Endodermal cell (in vitro differentiated cells): ENCODE measurements at regions not wholly inside any gene's neighbourhood (a gene's known extent, or its start where the extent isn't known, plus 50 kb on each side); places are given as distances from the start of the nearest gene placed in this dataset.
"Not testable (repeated sequence)": the region's sequence is repeated elsewhere in the genome, so short reads cannot be mapped to it uniquely, and the experiment has no call there.

Experiments used
- DNase-seq: peaks from one replicate; pipeline ENCODE4 v3.0.0-alpha.2; 2017
- H3K27ac ChIP-seq: 2 replicates; pipeline ENCODE4 v1.5.1; 2013; ENCODE audit warnings: mild to moderate bottlenecking, low read depth, low read length, moderate library complexity
- H3K27me3 ChIP-seq: 2 replicates; pipeline ENCODE4 v1.6.1; 2013; ENCODE audit warnings: mild to moderate bottlenecking, low read length, moderate library complexity; ENCODE audit not compliant: insufficient read depth, control insufficient read depth, poor library complexity, severe bottlenecking
- H3K36me3 ChIP-seq: 2 replicates; pipeline ENCODE4 v1.7.0; 2013; ENCODE audit warnings: mild to moderate bottlenecking, low read length, moderate library complexity; ENCODE audit not compliant: control insufficient read depth, insufficient read depth
- H3K4me1 ChIP-seq: one replicate; pipeline ENCODE4 v1.7.0; 2013; ENCODE audit warnings: low read length; ENCODE audit not compliant: control insufficient read depth, insufficient read depth
- H3K4me3 ChIP-seq: 2 replicates; pipeline ENCODE4 v1.5.1; 2013; ENCODE audit warnings: mild to moderate bottlenecking, low read length, moderate library complexity
- H3K9ac ChIP-seq: 2 replicates; pipeline ENCODE4 v1.6.1; 2013; ENCODE audit warnings: mild to moderate bottlenecking, low read length, moderate library complexity; ENCODE audit not compliant: poor library complexity, severe bottlenecking; ENCODE audit errors: extremely low read depth
- H3K9me3 ChIP-seq: 2 replicates; pipeline ENCODE4 v1.6.1; 2013; ENCODE audit warnings: mild to moderate bottlenecking, low read length, moderate library complexity; ENCODE audit not compliant: control insufficient read depth
- H3K27ac Mint-ChIP-seq: 2 replicates; pipeline ENCODE4 v1.8.0; 2020; ENCODE audit warnings: mixed read lengths
- H3K27me3 Mint-ChIP-seq: 2 replicates; pipeline ENCODE4 v1.8.0; 2021; ENCODE audit warnings: mild to moderate bottlenecking, mixed read lengths; ENCODE audit not compliant: insufficient read depth
- H3K36me3 Mint-ChIP-seq: 2 replicates; pipeline ENCODE4 v1.8.0; 2020; ENCODE audit warnings: low read depth, mixed read lengths
- H3K4me1 Mint-ChIP-seq: 2 replicates; pipeline ENCODE4 v1.8.0; 2020; ENCODE audit warnings: mixed read lengths
- H3K4me3 Mint-ChIP-seq: 2 replicates; pipeline ENCODE4 v1.8.0; 2020; ENCODE audit warnings: mild to moderate bottlenecking, moderate library complexity, mixed read lengths
- H3K9me3 Mint-ChIP-seq: 2 replicates; pipeline ENCODE4 v1.8.0; 2020; ENCODE audit warnings: mild to moderate bottlenecking, mixed read lengths
- WGBS, 2 experiments: methylation state at CpG; one replicate each; pipeline versions ENCODE4 v1.1.5 to v1.1.7; 2013; ENCODE audit warnings: missing lambda C conversion rate in 2 of 2, mixed read lengths in 1 of 2; ENCODE audit not compliant: insufficient coverage in 1 of 2, insufficient read length in 1 of 2; 5-methylcytosine and 5-hydroxymethylcytosine counted together

- DNase-seq, H3K27ac Mint-ChIP-seq, H3K27me3 Mint-ChIP-seq, H3K9me3 Mint-ChIP-seq, H3K4me1 ChIP-seq, H3K36me3 Mint-ChIP-seq, H3K4me1 Mint-ChIP-seq, H3K27me3 ChIP-seq, H3K4me3 Mint-ChIP-seq, H3K9ac ChIP-seq, H3K4me3 ChIP-seq, H3K27ac ChIP-seq, H3K9me3 ChIP-seq, H3K36me3 ChIP-seq: not testable (repeated sequence)
- no CpG with 5 or more reads among the region's 55 CpGs for WGBS, 2 experiments
Measured at GRCh38 chr15:84421513-84422181, 179.2 kb upstream of the ZSCAN2 start.

DNA sequence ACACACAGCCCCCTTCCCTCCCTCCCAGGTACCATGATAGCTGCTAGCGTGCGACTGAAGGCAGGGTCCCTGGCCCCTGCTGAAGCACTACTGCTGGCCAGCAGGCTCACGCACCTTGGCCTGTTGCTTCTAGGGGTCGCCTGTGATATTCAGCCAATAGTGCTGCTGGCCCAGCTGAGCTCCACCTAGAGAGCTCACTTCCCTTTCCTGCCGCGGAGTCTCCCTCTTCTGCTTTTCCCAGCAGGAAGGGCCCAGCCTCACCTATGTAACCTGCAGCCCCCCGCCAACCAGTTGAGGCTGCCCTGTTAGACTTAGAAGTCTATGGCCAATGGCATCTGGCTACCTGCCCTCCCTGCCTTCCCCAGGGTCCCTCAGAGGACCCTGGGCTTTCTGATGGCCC is 175.5 kb upstream of the ZSCAN2 start:
- not testable (repeated sequence) for H3K36me3 ChIP-seq, H3K9me3 ChIP-seq, H3K4me1 Mint-ChIP-seq, H3K4me3 ChIP-seq, H3K9me3 Mint-ChIP-seq, H3K36me3 Mint-ChIP-seq, H3K27me3 ChIP-seq, H3K4me3 Mint-ChIP-seq, H3K27me3 Mint-ChIP-seq, H3K9ac ChIP-seq, H3K27ac ChIP-seq, H3K27ac Mint-ChIP-seq, H3K4me1 ChIP-seq
- WGBS, 2 experiments = 83% methylated on average over 2 of the region's 7 CpGs; no CpG with 5 or more reads in 1 of the 2 experiments
- DNase-seq = peak; percentile 30

GRCh38 chr15:84473305-84473877 is 127.4 kb upstream of the ZSCAN2 start:
- not testable (repeated sequence) for H3K9me3 Mint-ChIP-seq, DNase-seq, H3K9ac ChIP-seq, H3K4me1 ChIP-seq, H3K9me3 ChIP-seq, H3K27ac ChIP-seq, H3K36me3 Mint-ChIP-seq, H3K27me3 Mint-ChIP-seq, H3K27ac Mint-ChIP-seq, H3K4me3 Mint-ChIP-seq, H3K36me3 ChIP-seq, H3K4me3 ChIP-seq, H3K27me3 ChIP-seq, H3K4me1 Mint-ChIP-seq
- no CpG with 5 or more reads among the region's 26 CpGs for WGBS, 2 experiments

DNA sequence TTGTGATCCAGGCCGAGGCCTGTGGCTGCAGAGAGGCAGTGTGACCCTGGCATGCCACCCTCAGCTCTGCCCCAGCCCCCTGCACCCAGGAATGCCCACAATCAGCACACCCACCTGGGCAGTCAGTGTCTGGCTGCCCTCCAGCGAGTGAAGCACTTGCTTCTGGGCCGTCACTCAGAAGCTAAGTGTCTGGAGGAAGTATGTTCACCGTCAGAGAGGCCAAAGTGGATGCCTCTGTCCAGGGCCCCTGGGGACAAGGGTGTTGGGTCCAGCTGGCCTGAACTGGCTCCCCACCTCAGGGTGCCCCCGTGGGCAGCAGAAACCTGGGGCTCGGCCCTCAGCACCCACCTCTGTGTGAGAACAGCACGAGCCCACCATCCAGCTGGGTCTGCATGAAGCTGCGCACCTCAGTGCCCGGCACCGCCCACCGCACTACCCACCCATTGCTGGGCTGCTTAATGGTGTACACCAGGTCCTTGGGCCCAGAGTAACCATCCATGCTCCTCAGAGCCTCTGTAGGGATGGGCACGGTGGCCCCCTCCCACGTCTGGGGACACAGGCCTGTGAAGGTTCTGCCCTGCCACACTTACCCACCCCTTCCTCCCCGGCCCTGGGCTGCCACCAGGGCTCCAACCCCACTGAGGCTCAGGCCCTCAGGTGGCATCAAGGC is 124.3 kb upstream of the ZSCAN2 start:
- not testable (repeated sequence) for H3K36me3 ChIP-seq, DNase-seq, H3K27me3 ChIP-seq, H3K4me1 ChIP-seq, H3K4me3 Mint-ChIP-seq, H3K27me3 Mint-ChIP-seq, H3K36me3 Mint-ChIP-seq, H3K4me3 ChIP-seq, H3K4me1 Mint-ChIP-seq, H3K9me3 ChIP-seq, H3K9ac ChIP-seq, H3K9me3 Mint-ChIP-seq, H3K27ac ChIP-seq, H3K27ac Mint-ChIP-seq
- no CpG with 5 or more reads among the region's 14 CpGs for WGBS, 2 experiments

DNA sequence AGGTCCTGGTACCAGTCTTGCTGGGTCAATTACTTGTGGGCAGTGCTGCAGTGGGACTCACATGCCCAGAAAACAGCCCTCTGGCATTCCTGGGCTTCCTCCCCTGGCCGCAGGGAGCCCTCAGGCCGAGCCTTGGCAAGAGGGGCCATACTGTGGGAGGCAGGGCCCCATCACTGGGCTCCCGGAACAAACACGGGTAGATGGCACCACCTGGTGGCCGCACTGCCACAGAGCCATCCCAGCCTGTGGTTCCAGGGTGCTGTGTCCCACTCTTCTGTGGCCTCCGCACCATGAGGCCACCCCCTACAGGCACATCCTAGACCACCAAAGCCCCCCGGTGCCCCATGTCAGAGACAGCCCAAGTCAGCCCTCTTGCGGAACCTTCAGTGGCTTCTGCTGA is 123.3 kb upstream of the ZSCAN2 start:
- not testable (repeated sequence) for H3K4me1 ChIP-seq, H3K9me3 ChIP-seq, H3K9ac ChIP-seq, H3K27ac ChIP-seq, H3K36me3 ChIP-seq, H3K4me1 Mint-ChIP-seq, H3K27me3 ChIP-seq, H3K27me3 Mint-ChIP-seq, H3K36me3 Mint-ChIP-seq, DNase-seq, H3K4me3 Mint-ChIP-seq, H3K4me3 ChIP-seq, H3K9me3 Mint-ChIP-seq, H3K27ac Mint-ChIP-seq
- whole genome bisulfite sequencing, 2 experiments = no CpG with 5 or more reads among the region's 8 CpGs

- H3K27ac ChIP-seq, H3K27ac Mint-ChIP-seq, H3K4me1 Mint-ChIP-seq, H3K4me3 ChIP-seq, DNase-seq, H3K9me3 Mint-ChIP-seq, H3K36me3 Mint-ChIP-seq, H3K36me3 ChIP-seq, H3K4me3 Mint-ChIP-seq, H3K9me3 ChIP-seq, H3K27me3 ChIP-seq, H3K4me1 ChIP-seq, H3K27me3 Mint-ChIP-seq, H3K9ac ChIP-seq: not testable (repeated sequence)
- no CpG with 5 or more reads among the region's 7 CpGs for WGBS, 2 experiments
Measured at GRCh38 chr15:84480174-84480681, 120.6 kb upstream of the ZSCAN2 start.

DNA sequence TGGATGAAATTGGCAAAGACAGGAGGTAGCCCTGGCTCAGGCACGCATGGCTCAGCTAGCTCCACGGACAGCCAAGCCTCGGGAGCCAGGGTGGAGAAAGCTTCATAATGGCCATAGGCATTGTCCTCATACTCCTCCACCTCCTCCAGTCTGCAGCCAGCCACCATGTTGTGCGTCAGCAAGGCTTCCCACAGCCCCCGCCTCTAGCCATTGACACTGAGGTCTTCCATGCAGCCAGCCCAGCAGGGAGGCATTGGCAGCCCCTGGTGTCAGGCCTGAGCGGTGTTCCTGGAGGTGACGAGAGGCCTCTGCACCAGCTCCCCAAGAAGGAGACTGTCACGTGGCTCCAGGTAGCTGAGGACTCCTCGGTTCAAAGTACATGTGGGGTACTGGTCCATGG is 117.0 kb upstream of the ZSCAN2 start:
- not testable (repeated sequence) for H3K4me1 Mint-ChIP-seq, H3K36me3 ChIP-seq, H3K27ac ChIP-seq, H3K4me3 Mint-ChIP-seq, H3K4me1 ChIP-seq, H3K9ac ChIP-seq, DNase-seq, H3K9me3 ChIP-seq, H3K27me3 Mint-ChIP-seq, H3K9me3 Mint-ChIP-seq, H3K27me3 ChIP-seq, H3K27ac Mint-ChIP-seq, H3K36me3 Mint-ChIP-seq, H3K4me3 ChIP-seq
- WGBS, 2 experiments = 83% methylated on average over 2 of the region's 9 CpGs; no CpG with 5 or more reads in 1 of the 2 experiments
